Right lobe of liver (tissue), 6 donors: ENCODE measurements at regions not wholly inside any gene's neighbourhood (a gene's known extent, or its start where the extent isn't known, plus 50 kb on each side); places are given as distances from the start of the nearest gene placed in this dataset.

Source experiments
- ATAC-seq, 4 donors: fragments of 200-7000 bp; cut with Tn5 transposase; one replicate each; pipeline ENCODE4 v1.9.1; 2020; ENCODE audit warnings: mild to moderate bottlenecking in 4 of 4, moderate library complexity in 4 of 4
- DNase-seq, 3 donors: peaks; one replicate each; pipeline ENCODE4 v3.0.0-alpha.2; 2020
- H3K27ac ChIP-seq, 3 donors: fragments of 200-600 bp; one replicate each; pipeline ENCODE4 v1.8.0; 2022
- H3K27me3 ChIP-seq, 2 donors: fragments of 200-600 bp; one replicate each; pipeline ENCODE4 v1.8.0; 2022
- H3K36me3 ChIP-seq, 4 donors: fragments of 200-600 bp; sonication (generic) in 1 of 4; one replicate each; pipeline versions ENCODE4 v1.5.1 to v1.8.0; 2017 to 2022; ENCODE audit warnings: control low read depth in 1 of 4
- H3K4me1 ChIP-seq, 4 donors: fragments of 200-600 bp; sonication (generic) in 1 of 4; one replicate each; pipeline versions ENCODE4 v1.5.1 to v1.8.0; 2017 to 2022; ENCODE audit warnings: control low read depth in 1 of 4
- H3K4me3 ChIP-seq, 3 donors: fragments of 200-600 bp; one replicate each; pipeline ENCODE4 v1.8.0; 2022
- H3K9me3 ChIP-seq, 4 donors: fragments of 200-600 bp; sonication (generic) in 1 of 4; one replicate each; pipeline versions ENCODE4 v1.5.1 to v1.8.0; 2017 to 2022; ENCODE audit warnings: control low read depth in 1 of 4
- POLR2A ChIP-seq: fragments of 450-650 bp; IDR thresholded peaks from one replicate; pipeline ENCODE4 v1.6.1; 2017; ENCODE audit warnings: antibody characterized with exemption, mild to moderate bottlenecking
- WGBS: methylation state at CpG from one replicate; pipeline ENCODE4 v1.1.6; 2018; ENCODE audit warnings: low coverage, low lambda C conversion rate; ENCODE audit not compliant: insufficient coverage; ENCODE audit errors: missing lambda C conversion rate; 5-methylcytosine and 5-hydroxymethylcytosine counted together
- intact Hi-C, 2 donors: fragments of 100-400 bp; cut with DNase I; formaldehyde crosslinking; loops; one replicate each; pipeline versions ENCODE4 v1.11.2 to v1.14.1; 2022
- TF ChIP-seq, protein P1 (sequence below), 4 donors: fragments of 200-600 bp in 3 of 4; fragments of 450-650 bp in 1 of 4; IDR thresholded peaks; one replicate each; pipeline versions ENCODE4 v1.5.1 to v1.8.0; 2016 to 2022; ENCODE audit warnings: antibody characterized with exemption in 4 of 4, mild to moderate bottlenecking in 2 of 4
- donor health status: DM: no; HTN: yes; CAD: no.
- donor health status: DM: no; HTN: no; CAD: no.
- donor health status: DM: no; HTN: no; CAD: no.
- donor health status: DM: no; HTN: yes; CAD: no.
- donor health status: DM: no; HTN: yes; CAD: no.

DNA sequence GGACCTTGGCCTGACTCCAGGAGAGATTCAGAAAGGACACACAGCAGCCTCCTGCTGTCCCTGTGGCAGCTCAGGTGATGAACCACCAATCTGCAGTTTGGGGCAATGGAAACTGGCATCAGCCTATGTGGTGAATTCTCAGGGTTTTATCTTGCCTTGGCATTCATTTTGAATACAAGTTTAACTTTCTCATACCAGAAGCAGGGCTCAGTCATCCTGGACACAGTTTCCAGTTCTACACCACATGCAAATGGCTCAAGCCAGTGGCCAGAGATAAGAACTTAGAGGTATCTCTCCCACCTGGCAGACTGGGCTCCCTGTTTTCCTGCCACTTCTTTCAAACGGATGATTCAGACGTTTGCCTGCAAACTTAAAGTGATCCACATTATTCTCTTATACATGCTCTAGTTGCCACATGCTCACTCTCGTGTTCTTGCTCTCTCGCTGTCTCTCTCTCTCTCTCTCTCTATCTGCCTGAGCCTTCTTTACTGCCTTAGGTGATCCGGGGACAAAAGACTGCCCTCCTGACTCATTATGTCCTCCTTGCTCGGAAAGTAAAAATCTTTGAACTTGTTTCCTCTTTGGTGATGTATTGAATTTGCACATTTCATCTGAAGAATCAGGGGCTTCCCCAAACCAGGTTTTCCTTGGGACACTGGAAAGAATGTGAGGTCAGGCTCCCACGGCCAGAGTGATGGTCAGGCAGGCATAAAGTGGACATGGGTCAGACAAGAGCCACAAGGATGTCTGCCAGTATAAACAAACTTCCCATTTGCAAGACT, 99.6 kb upstream of the STT3B start:
- Histone ChIP-seq H3K9me3 (no peaks in the 10 kb centered on the region), H3K4me3 (no peak overlapping the region), H3K4me1 (no peaks in the 10 kb centered on the region), H3K27ac (no peak overlapping the region), H3K27me3 (no peaks in the 10 kb centered on the region), H3K36me3 (no peaks in the 10 kb centered on the region)
- TF ChIP-seq POLR2A, result no peak
- TF ChIP-seq, protein P1, sequence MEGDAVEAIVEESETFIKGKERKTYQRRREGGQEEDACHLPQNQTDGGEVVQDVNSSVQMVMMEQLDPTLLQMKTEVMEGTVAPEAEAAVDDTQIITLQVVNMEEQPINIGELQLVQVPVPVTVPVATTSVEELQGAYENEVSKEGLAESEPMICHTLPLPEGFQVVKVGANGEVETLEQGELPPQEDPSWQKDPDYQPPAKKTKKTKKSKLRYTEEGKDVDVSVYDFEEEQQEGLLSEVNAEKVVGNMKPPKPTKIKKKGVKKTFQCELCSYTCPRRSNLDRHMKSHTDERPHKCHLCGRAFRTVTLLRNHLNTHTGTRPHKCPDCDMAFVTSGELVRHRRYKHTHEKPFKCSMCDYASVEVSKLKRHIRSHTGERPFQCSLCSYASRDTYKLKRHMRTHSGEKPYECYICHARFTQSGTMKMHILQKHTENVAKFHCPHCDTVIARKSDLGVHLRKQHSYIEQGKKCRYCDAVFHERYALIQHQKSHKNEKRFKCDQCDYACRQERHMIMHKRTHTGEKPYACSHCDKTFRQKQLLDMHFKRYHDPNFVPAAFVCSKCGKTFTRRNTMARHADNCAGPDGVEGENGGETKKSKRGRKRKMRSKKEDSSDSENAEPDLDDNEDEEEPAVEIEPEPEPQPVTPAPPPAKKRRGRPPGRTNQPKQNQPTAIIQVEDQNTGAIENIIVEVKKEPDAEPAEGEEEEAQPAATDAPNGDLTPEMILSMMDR (IDR thresholded peaks at IDR 0.05), result no peak
- intact Hi-C loops, result no loop called here
- ATAC-seq (no peak), DNase-seq (no peak)
- 51% methylated on average over 7 of the region's 7 CpGs for WGBS

- no peaks in the 10 kb centered on the region for H3K4me1 ChIP-seq
- no peak for DNase-seq
- H3K36me3 ChIP-seq, result no peaks in the 10 kb centered on the region
- ATAC-seq, result no peak
- no peak overlapping the region for H3K4me3 ChIP-seq
- H3K27me3 ChIP-seq, result no peaks in the 10 kb centered on the region
- TF ChIP-seq, protein P1 (IDR thresholded peaks at IDR 0.05), result no peak
- no peak for TF ChIP-seq POLR2A
- no peak overlapping the region for H3K27ac ChIP-seq
- intact Hi-C loops, result no loop called here
- no peaks in the 10 kb centered on the region for H3K9me3 ChIP-seq
Measured at GRCh38 chr3:31433679-31433992, 99.1 kb upstream of the STT3B start.

- no peaks in the 10 kb centered on the region for H3K9me3 ChIP-seq
- DNase-seq, result no peak
- no peaks in the 10 kb centered on the region for H3K36me3 ChIP-seq
- WGBS, result 32% methylated on average over 1 of the region's 1 CpG
- ATAC-seq, result no peak
- H3K27me3 ChIP-seq, result no peaks in the 10 kb centered on the region
- no peaks in the 10 kb centered on the region for H3K4me1 ChIP-seq
- TF ChIP-seq POLR2A, result no peak
- TF ChIP-seq, protein P1 (IDR thresholded peaks at IDR 0.05), result no peak
- no peak overlapping the region for H3K4me3 ChIP-seq
- no peak overlapping the region for H3K27ac ChIP-seq
- intact Hi-C loops, result no loop called here
Measured at GRCh38 chr3:31434819-31435218, 97.9 kb upstream of the STT3B start.

DNA sequence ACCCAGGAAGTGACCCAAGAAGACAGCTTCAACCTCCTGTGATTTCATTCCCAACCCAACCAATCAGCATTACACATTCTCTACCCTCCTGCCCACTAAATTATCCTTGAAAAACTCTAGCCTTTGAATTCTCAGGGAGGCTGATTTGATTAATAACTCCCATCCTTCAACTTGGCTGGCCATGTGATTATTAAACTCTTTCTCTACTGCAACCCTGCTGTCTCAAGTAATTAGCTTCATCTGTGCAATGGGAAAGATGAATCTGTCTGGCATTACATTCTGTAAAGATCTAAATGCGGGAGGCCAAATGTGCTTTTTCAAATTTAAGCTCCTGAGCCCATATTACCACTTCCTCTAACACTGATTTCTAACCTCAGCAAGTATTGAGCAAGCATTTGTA, 95.9 kb upstream of the STT3B start:
- Histone ChIP-seq H3K27me3 (no peaks in the 10 kb centered on the region), H3K9me3 (no peaks in the 10 kb centered on the region), H3K4me1 (no peaks in the 10 kb centered on the region), H3K4me3 (no peak overlapping the region), H3K36me3 (no peaks in the 10 kb centered on the region), H3K27ac (no peak overlapping the region)
- TF ChIP-seq, protein P1 (IDR thresholded peaks at IDR 0.05), result no peak
- TF ChIP-seq POLR2A, result no peak
- no peak for DNase-seq
- ATAC-seq, result no peak
- WGBS, result 50% methylated on average over 1 of the region's 1 CpG
- intact Hi-C loops, result no loop called here

- ATAC-seq (no peak), DNase-seq (no peak)
- H3K36me3 ChIP-seq, result no peaks in the 10 kb centered on the region
- no peak overlapping the region for H3K27ac ChIP-seq
- H3K9me3 ChIP-seq, result no peaks in the 10 kb centered on the region
- intact Hi-C loops, result no loop called here
- no peaks in the 10 kb centered on the region for H3K27me3 ChIP-seq
- no peak overlapping the region for H3K4me3 ChIP-seq
- H3K4me1 ChIP-seq, result no peaks in the 10 kb centered on the region
- no peak for TF ChIP-seq POLR2A
- TF ChIP-seq, protein P1 (IDR thresholded peaks at IDR 0.05), result no peak
- 18% methylated on average over 2 of the region's 2 CpGs for WGBS
Measured at GRCh38 chr3:31438742-31439141, 94.0 kb upstream of the STT3B start.
